ENCODE measurements at regions not wholly inside any gene's neighbourhood (a gene's known extent, or its start where the extent isn't known, plus 50 kb on each side); places are given as distances from the start of the nearest gene placed in this dataset.

DNA sequence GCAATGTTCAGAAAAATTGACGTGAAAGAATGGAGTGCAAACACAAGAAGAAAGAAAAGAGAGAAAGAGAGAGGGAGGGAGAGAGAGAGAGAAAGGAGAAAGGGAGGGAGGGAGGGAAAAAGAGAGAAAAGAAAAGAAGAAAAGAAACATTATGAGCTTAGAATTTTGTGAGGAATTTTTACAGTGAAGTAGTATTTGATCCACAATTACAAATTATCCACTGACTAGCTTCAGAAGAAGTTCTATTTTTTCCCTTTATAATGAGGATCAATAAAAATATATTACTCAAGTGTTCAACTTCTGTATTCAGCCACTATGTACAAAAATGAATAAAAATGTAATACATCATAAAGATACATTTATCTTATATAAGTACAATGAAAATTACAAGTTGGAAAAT, 494.5 kb upstream of the CA10 start:
- no peak for TF ChIP-seq RFX5 (IDR thresholded peaks at IDR 0.05; ENCODE audit: low read length)
- TF ChIP-seq, protein P1, sequence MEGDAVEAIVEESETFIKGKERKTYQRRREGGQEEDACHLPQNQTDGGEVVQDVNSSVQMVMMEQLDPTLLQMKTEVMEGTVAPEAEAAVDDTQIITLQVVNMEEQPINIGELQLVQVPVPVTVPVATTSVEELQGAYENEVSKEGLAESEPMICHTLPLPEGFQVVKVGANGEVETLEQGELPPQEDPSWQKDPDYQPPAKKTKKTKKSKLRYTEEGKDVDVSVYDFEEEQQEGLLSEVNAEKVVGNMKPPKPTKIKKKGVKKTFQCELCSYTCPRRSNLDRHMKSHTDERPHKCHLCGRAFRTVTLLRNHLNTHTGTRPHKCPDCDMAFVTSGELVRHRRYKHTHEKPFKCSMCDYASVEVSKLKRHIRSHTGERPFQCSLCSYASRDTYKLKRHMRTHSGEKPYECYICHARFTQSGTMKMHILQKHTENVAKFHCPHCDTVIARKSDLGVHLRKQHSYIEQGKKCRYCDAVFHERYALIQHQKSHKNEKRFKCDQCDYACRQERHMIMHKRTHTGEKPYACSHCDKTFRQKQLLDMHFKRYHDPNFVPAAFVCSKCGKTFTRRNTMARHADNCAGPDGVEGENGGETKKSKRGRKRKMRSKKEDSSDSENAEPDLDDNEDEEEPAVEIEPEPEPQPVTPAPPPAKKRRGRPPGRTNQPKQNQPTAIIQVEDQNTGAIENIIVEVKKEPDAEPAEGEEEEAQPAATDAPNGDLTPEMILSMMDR (IDR thresholded peaks at IDR 0.05), result no peak
